NCI-H2029 (cell line): ENCODE measurements at regions not wholly inside any gene's neighbourhood (a gene's known extent, or its start where the extent isn't known, plus 50 kb on each side); places are given as distances from the start of the nearest gene placed in this dataset.

Experiments used
- DNase-seq: peaks from one replicate; lab custom pipeline; 2025; lab: John Stamatoyannopoulos, UW

DNA sequence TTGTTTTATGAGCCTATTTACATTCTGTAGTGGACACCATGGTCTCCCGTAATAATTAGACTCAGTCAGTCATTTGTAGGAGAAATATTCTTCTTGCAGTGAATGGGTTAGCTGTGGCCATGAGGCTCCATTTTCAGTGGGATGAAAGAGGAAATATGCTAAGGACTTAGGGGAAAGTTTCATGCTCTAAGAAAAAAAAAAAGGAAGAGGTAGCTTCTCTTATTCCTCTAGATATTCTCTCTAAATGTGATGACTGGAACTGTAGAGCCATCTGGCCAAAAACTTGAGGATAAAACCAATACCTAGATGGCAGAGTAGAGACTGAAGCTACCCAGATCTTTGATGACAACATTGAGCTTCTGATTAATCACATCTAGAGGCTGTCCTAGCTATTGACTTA, 75.8 kb upstream of the SESN3 start:
- DNase-seq, result no peak

GRCh38 chr11:95306123-95306522, 75.1 kb upstream of the SESN3 start:
- DNase-seq, result no peak

- no peak for DNase-seq
These were observed 74.7 kb upstream of the SESN3 start for GRCh38 chr11:95305705-95306104.

GRCh38 chr11:95304777-95305176, 73.8 kb upstream of the SESN3 start:
- no peak for DNase-seq

GRCh38 chr11:95302211-95302610, 71.2 kb upstream of the SESN3 start:
- no peak for DNase-seq

DNA sequence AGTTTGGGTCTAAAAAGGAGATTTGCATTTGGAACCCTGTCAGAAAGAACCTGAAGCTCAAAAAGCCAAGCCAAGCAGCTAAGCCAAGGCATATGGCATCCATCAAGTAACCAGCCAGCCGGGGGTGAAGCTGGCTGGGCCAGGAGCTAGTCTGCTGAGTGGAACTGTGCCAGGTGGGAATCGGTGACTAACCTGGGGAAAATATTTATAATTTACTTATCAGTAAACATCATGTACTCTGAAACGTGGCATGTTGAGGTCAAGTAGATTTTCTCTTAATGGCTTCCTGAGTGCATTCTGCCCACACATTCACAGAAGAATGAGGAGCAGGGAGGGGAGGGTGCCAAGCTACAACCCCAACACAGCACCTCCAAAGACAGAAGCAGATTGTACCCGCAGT, 70.5 kb upstream of the SESN3 start:
- DNase-seq, result no peak

- peak; percentile 24 for DNase-seq
These were observed 68.2 kb upstream of the SESN3 start for GRCh38 chr11:95299078-95299679.

GRCh38 chr11:95297680-95298452, 66.9 kb upstream of the SESN3 start:
- DNase-seq, result no peak

GRCh38 chr11:95296621-95297025, 65.6 kb upstream of the SESN3 start:
- DNase-seq, result peak; percentile 64

DNA sequence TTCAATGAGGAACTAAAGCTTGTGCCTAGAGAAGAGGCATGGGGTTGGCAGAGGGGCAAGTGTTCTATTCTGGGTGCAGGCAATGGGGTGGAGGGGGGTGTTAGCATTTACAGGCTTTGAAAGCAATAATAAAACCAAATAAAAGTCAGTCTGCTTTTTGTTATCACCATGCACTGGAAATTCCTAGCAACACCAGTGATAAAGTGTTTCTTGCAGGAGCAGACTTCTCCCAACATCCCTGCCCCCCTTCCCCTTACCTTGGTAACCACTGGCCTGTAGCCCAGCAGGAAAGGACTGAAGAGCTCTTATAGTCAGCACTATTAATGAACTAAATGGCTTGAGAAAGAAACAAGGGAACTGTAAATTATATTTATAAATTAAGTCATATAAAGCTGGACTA, 65.2 kb upstream of the SESN3 start:
- peak; percentile 72 for DNase-seq

- DNase-seq, result no peak
These were observed 64.6 kb upstream of the SESN3 start for GRCh38 chr11:95295382-95296149.

GRCh38 chr11:95294701-95295100, 63.7 kb upstream of the SESN3 start:
- DNase-seq, result no peak

GRCh38 chr11:95293116-95293515, 62.1 kb upstream of the SESN3 start:
- DNase-seq, result no peak

- DNase-seq, result no peak
These were observed 60.9 kb upstream of the SESN3 start for GRCh38 chr11:95291946-95292345.

DNA sequence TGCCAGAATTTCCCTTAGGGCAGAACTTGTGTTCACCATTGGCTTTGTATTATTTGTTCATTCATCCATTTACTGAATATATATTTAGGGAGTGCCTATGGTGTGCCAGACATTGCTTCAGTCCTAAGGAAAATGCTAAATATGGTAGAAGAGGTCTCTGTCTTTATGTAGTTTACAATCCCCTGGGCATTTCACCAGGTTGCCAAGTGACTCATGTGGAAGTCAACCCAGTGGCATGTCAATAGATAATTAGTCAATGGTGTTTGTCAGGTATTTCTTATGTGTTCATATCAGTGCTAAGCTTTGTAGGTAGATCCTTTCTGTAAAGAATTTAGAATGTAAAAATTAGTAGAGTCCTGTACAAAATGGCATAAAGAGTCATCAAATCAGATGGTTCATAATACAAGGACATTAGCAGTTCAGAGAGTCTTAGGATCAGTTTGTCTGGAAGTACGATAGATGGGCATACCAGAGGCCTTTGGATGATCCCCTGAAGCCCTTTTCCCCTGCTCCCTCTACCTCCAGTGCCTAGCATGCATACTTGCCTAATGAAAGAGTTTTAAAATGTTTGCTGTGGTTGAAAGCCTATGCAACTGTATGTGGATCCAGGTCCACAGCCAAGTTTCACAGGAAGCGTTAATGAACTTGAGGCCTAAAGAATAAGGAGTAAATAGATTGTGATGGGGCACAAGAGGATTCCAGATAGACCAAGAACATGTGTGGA, 58.5 kb upstream of the SESN3 start:
- DNase-seq, result no peak

- no peak for DNase-seq
These were observed 53.4 kb upstream of the SESN3 start for GRCh38 chr11:95284057-95285052.

DNA sequence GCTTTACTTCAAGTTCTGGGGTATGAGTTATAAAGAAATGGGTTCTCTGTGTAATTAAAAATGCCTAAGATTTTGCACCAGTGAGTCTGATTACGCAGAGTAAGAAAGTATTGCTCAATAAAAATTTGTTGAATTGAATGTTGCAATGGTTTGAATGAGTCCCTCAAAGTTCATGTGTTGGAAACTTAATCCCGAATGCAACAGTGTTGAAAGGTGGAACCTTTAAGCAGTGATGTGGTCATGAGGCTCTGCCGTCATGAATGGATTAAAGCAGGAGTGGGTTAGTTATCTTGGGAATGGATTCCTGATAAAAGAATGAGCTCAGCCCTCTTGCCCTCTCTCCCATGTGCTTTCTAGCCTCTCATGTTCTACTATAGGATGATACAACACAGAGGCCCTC, 52.6 kb upstream of the SESN3 start:
- DNase-seq, result no peak

DNA sequence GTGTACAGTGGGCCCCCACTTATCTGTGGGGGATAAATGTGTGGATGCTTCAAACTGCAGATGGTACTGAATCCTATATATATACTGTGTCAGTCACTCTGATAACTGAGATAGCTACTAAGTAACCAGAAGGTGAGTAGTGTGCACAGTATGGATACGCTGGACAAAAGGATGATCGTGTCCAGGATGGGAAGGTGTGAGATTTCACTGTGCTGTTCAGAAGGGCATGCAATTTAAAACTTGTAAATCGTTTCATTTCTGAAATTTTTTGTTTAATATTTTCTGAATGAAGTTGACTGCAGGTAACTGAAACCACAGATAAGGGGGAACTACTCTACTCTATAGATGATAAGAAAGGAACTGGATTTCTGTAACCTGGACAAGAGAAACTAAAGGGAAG, 52.1 kb upstream of the SESN3 start:
- DNase-seq, result no peak

- no peak for DNase-seq
These were observed 51.3 kb upstream of the SESN3 start for GRCh38 chr11:95282291-95282751.
